HG02885 (cell line): ENCODE measurements at regions not wholly inside any gene's neighbourhood (a gene's known extent, or its start where the extent isn't known, plus 50 kb on each side); places are given as distances from the start of the nearest gene placed in this dataset.

Experiments used
- ATAC-seq: cut with Tn5 transposase; IDR thresholded peaks from one replicate; pipeline ENCODE4 v1.9.1; 2021; ENCODE audit warnings: mild to moderate bottlenecking; ENCODE audit not compliant: unreplicated experiment, poor library complexity

- ATAC-seq = no peak
These were observed 418.2 kb downstream of the FLRT2 start for GRCh38 chr14:85948153-85948552.

GRCh38 chr14:85947461-85948139, 417.7 kb downstream of the FLRT2 start:
- no peak for ATAC-seq

- ATAC-seq = no peak
These were observed 413.2 kb downstream of the FLRT2 start for GRCh38 chr14:85943192-85943591.

GRCh38 chr14:85934886-85935254, 404.9 kb downstream of the FLRT2 start:
- ATAC-seq = peak; percentile 56

- ATAC-seq = peak; percentile 88
These were observed 404.4 kb downstream of the FLRT2 start for GRCh38 chr14:85934123-85934885.

GRCh38 chr14:85921241-85921640, 391.3 kb downstream of the FLRT2 start:
- ATAC-seq = no peak

GRCh38 chr14:85917716-85918115, 387.8 kb downstream of the FLRT2 start:
- no peak for ATAC-seq

GRCh38 chr14:85915711-85916110, 385.8 kb downstream of the FLRT2 start:
- ATAC-seq = no peak

GRCh38 chr14:85912141-85912540, 382.2 kb downstream of the FLRT2 start:
- no peak for ATAC-seq

GRCh38 chr14:85911044-85911443, 381.1 kb downstream of the FLRT2 start:
- ATAC-seq = no peak

GRCh38 chr14:85909581-85909980, 379.6 kb downstream of the FLRT2 start:
- ATAC-seq = no peak

- no peak for ATAC-seq
These were observed 377.6 kb downstream of the FLRT2 start for GRCh38 chr14:85907536-85907935.

- ATAC-seq = no peak
These were observed 367.9 kb downstream of the FLRT2 start for GRCh38 chr14:85897808-85898207.

- no peak for ATAC-seq
These were observed 365.7 kb downstream of the FLRT2 start for GRCh38 chr14:85895603-85896002.

- no peak for ATAC-seq
These were observed 362.3 kb downstream of the FLRT2 start for GRCh38 chr14:85892251-85892650.

- ATAC-seq = no peak
These were observed 354.0 kb downstream of the FLRT2 start for GRCh38 chr14:85883966-85884365.

- no peak for ATAC-seq
These were observed 353.2 kb downstream of the FLRT2 start for GRCh38 chr14:85883101-85883500.

GRCh38 chr14:85881935-85882334, 352.0 kb downstream of the FLRT2 start:
- no peak for ATAC-seq

- ATAC-seq = no peak
These were observed 348.9 kb downstream of the FLRT2 start for GRCh38 chr14:85878874-85879273.

- no peak for ATAC-seq
These were observed 343.1 kb downstream of the FLRT2 start for GRCh38 chr14:85873006-85873405.

GRCh38 chr14:85867450-85867849, 337.5 kb downstream of the FLRT2 start:
- no peak for ATAC-seq

- no peak for ATAC-seq
These were observed 335.8 kb downstream of the FLRT2 start for GRCh38 chr14:85865701-85866100.
